CD14-positive monocyte (primary cell): ENCODE measurements at regions not wholly inside any gene's neighbourhood (a gene's known extent, or its start where the extent isn't known, plus 50 kb on each side); places are given as distances from the start of the nearest gene placed in this dataset.
"Not testable (repeated sequence)": the region's sequence is repeated elsewhere in the genome, so short reads cannot be mapped to it uniquely, and the experiment has no call there.

Experiments
- DNase-seq, 3 donors: peaks; one replicate each; pipeline ENCODE4 v3.0.0-alpha.2; 2011 to 2022
- H2AFZ ChIP-seq: 2 replicates; pipeline ENCODE4 v1.6.0; 2012; ENCODE audit warnings: mild to moderate bottlenecking, low read depth, low read length, inconsistent platforms; ENCODE audit not compliant: insufficient read depth, poor library complexity, severe bottlenecking
- H3K27ac ChIP-seq, 2 donors: 1 replicate in 1 of 2; 2 replicates in 1 of 2; pipeline ENCODE4 v1.5.1; 2012 to 2013; ENCODE audit warnings: low read length in 2 of 2, control low read depth in 1 of 2, inconsistent platforms in 1 of 2, low read depth in 1 of 2, mild to moderate bottlenecking in 1 of 2
- H3K27me3 ChIP-seq, 2 donors: one replicate each; pipeline versions ENCODE4 v1.6.0 to v1.6.1; 2011 to 2013; ENCODE audit warnings: low read length in 2 of 2; ENCODE audit not compliant: control insufficient read depth in 2 of 2, insufficient read depth in 2 of 2
- H3K36me3 ChIP-seq, 2 donors: replicated peaks in 1 of 2; 1 replicate in 1 of 2; 2 replicates in 1 of 2; pipeline versions ENCODE4 v1.5.1 to v1.6.1; 2012 to 2013; ENCODE audit warnings: low read length in 2 of 2, control low read depth in 1 of 2, inconsistent platforms in 1 of 2, mild to moderate bottlenecking in 1 of 2; ENCODE audit not compliant: insufficient read depth in 2 of 2, control insufficient read depth in 1 of 2
- H3K4me1 ChIP-seq, 2 donors: 1 replicate in 1 of 2; 2 replicates in 1 of 2; pipeline versions ENCODE4 v1.5.1 to v1.6.1; 2012 to 2013; ENCODE audit warnings: low read length in 2 of 2, control low read depth in 1 of 2, inconsistent platforms in 1 of 2, mild to moderate bottlenecking in 1 of 2, moderate library complexity in 1 of 2; ENCODE audit not compliant: insufficient read depth in 2 of 2, control insufficient read depth in 1 of 2
- H3K4me2 ChIP-seq: replicated peaks from 2 replicates; pipeline ENCODE3; 2012; ENCODE audit warnings: low read length, moderate library complexity, mild to moderate bottlenecking; ENCODE audit not compliant: poor library complexity, severe bottlenecking; ENCODE audit errors: extremely low read depth
- H3K4me3 ChIP-seq, 3 experiments: fragments of 200-600 bp in 1 of 3; sonication (generic) in 1 of 3; replicated peaks in 1 of 3; 1 replicate in 2 of 3; 2 replicates in 1 of 3; pipeline ENCODE4 v1.5.1; 2011 to 2013; ENCODE audit warnings: low read length in 3 of 3, mild to moderate bottlenecking in 3 of 3, control low read depth in 2 of 3, low read depth in 2 of 3, inconsistent platforms in 1 of 3, moderate library complexity in 1 of 3
- H3K79me2 ChIP-seq: 2 replicates; pipeline ENCODE4 v1.6.0; 2012; ENCODE audit warnings: mild to moderate bottlenecking, control low read depth, inconsistent platforms, low read length, moderate library complexity; ENCODE audit not compliant: insufficient read depth
- H3K9ac ChIP-seq: 2 replicates; pipeline ENCODE4 v1.6.0; 2017; ENCODE audit warnings: low read length, mild to moderate bottlenecking; ENCODE audit not compliant: insufficient read depth, poor library complexity, severe bottlenecking
- H3K9me3 ChIP-seq, 2 donors: replicated peaks in 1 of 2; 1 replicate in 1 of 2; 2 replicates in 1 of 2; pipeline versions ENCODE4 v1.5.1 to v1.6.1; 2012 to 2013; ENCODE audit warnings: low read length in 2 of 2, control low read depth in 1 of 2; ENCODE audit not compliant: control insufficient read depth in 1 of 2, insufficient read depth in 1 of 2
- H4K20me1 ChIP-seq: 2 replicates; pipeline ENCODE4 v1.6.0; 2012; ENCODE audit warnings: mild to moderate bottlenecking, low read length, control low read depth, moderate library complexity; ENCODE audit not compliant: insufficient read depth
- H3K27ac Mint-ChIP-seq, 7 donors: one replicate each; pipeline ENCODE4 v1.8.0; 2020; ENCODE audit warnings: mild to moderate bottlenecking in 7 of 7, mixed read lengths in 7 of 7, moderate library complexity in 6 of 7, inconsistent platforms in 2 of 7
- H3K27me3 Mint-ChIP-seq, 3 donors: one replicate each; pipeline ENCODE4 v1.8.0; 2021 to 2022; ENCODE audit warnings: low read depth in 3 of 3, mild to moderate bottlenecking in 3 of 3, mixed read lengths in 3 of 3, moderate library complexity in 3 of 3, inconsistent platforms in 1 of 3
- H3K36me3 Mint-ChIP-seq, 2 donors: one replicate each; pipeline ENCODE4 v1.8.0; 2020; ENCODE audit warnings: mixed read lengths in 2 of 2, inconsistent platforms in 1 of 2, mild to moderate bottlenecking in 1 of 2
- H3K4me1 Mint-ChIP-seq: one replicate; pipeline ENCODE4 v1.8.0; 2020; ENCODE audit warnings: mild to moderate bottlenecking, mixed read lengths
- H3K4me3 Mint-ChIP-seq, 2 donors: one replicate each; pipeline ENCODE4 v1.8.0; 2020; ENCODE audit warnings: mild to moderate bottlenecking in 2 of 2, mixed read lengths in 2 of 2, moderate library complexity in 1 of 2
- H3K9me3 Mint-ChIP-seq, 7 donors: one replicate each; pipeline ENCODE4 v1.8.0; 2020 to 2022; ENCODE audit warnings: mixed read lengths in 7 of 7, mild to moderate bottlenecking in 6 of 7, moderate library complexity in 6 of 7, inconsistent platforms in 2 of 7
- WGBS: methylation state at CpG from one replicate; pipeline ENCODE4 v1.1.5; 2013; ENCODE audit warnings: missing lambda C conversion rate; ENCODE audit not compliant: insufficient coverage; 5-methylcytosine and 5-hydroxymethylcytosine counted together
- intact Hi-C, 2 donors: fragments of 100-400 bp; cut with micrococcal nuclease; formaldehyde crosslinking; loops; one replicate each; pipeline versions ENCODE4 v1.15.0 to v1.15.1; 2023
- TF ChIP-seq, protein P1 (sequence below): fragments of 200-600 bp; IDR thresholded peaks from one replicate; pipeline ENCODE4 v1.8.0; 2022; ENCODE audit warnings: antibody characterized with exemption, mild to moderate bottlenecking

- Histone ChIP-seq H3K4me1 (no peaks in the 10 kb centered on the region), H3K27me3 (no peaks in the 10 kb centered on the region), H4K20me1 (no peaks in the 10 kb centered on the region), H3K36me3 (no peaks in the 10 kb centered on the region), H3K9me3 (peaks cover 9% of the 10 kb centered on the region in 2 donors), H3K27ac (no peak overlapping the region), H3K79me2 (no peaks in the 10 kb centered on the region), H2AFZ (no peak overlapping the region), H3K9ac (no peak overlapping the region), H3K4me3 (no peak overlapping the region), H3K4me2 (no peak overlapping the region)
- intact Hi-C loops: no loop called here
- H3K4me3 Mint-ChIP-seq: no peak overlapping the region
- H3K4me1 Mint-ChIP-seq: no peaks in the 10 kb centered on the region
- TF ChIP-seq, protein P1, sequence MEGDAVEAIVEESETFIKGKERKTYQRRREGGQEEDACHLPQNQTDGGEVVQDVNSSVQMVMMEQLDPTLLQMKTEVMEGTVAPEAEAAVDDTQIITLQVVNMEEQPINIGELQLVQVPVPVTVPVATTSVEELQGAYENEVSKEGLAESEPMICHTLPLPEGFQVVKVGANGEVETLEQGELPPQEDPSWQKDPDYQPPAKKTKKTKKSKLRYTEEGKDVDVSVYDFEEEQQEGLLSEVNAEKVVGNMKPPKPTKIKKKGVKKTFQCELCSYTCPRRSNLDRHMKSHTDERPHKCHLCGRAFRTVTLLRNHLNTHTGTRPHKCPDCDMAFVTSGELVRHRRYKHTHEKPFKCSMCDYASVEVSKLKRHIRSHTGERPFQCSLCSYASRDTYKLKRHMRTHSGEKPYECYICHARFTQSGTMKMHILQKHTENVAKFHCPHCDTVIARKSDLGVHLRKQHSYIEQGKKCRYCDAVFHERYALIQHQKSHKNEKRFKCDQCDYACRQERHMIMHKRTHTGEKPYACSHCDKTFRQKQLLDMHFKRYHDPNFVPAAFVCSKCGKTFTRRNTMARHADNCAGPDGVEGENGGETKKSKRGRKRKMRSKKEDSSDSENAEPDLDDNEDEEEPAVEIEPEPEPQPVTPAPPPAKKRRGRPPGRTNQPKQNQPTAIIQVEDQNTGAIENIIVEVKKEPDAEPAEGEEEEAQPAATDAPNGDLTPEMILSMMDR: no peak
- peaks cover 0 to 7% (median 2%) of the 10 kb centered on the region in 7 donors for H3K9me3 Mint-ChIP-seq
- no peak for DNase-seq
- no peaks in the 10 kb centered on the region for H3K27me3 Mint-ChIP-seq
- no CpG with 5 or more reads among the region's 1 CpG for WGBS
- H3K36me3 Mint-ChIP-seq: no peaks in the 10 kb centered on the region
- no peak overlapping the region for H3K27ac Mint-ChIP-seq
Observed at GRCh38 chr5:23428705-23429104, 78.7 kb upstream of the PRDM9 start.

- peaks cover 5 to 13% of the 10 kb centered on the region in 2 donors for H3K9me3 ChIP-seq
- H3K79me2 ChIP-seq, H3K27ac Mint-ChIP-seq, H3K27me3 ChIP-seq, H3K36me3 Mint-ChIP-seq, H2AFZ ChIP-seq, intact Hi-C loops, H3K4me1 Mint-ChIP-seq, H3K4me3 ChIP-seq, H4K20me1 ChIP-seq, H3K27ac ChIP-seq, DNase-seq, H3K9me3 Mint-ChIP-seq, H3K4me1 ChIP-seq, H3K4me2 ChIP-seq, H3K27me3 Mint-ChIP-seq, H3K4me3 Mint-ChIP-seq, H3K36me3 ChIP-seq, H3K9ac ChIP-seq: not testable (repeated sequence)
- no CpG with 5 or more reads among the region's 3 CpGs for WGBS
Observed at GRCh38 chr5:23420214-23420613, 87.2 kb upstream of the PRDM9 start.
